ENCODE measurements at regions not wholly inside any gene's neighbourhood (a gene's known extent, or its start where the extent isn't known, plus 50 kb on each side); places are given as distances from the start of the nearest gene placed in this dataset.
A peak's percentile ranks its signal among the peaks of the same experiment; 100 is the strongest.

DNA sequence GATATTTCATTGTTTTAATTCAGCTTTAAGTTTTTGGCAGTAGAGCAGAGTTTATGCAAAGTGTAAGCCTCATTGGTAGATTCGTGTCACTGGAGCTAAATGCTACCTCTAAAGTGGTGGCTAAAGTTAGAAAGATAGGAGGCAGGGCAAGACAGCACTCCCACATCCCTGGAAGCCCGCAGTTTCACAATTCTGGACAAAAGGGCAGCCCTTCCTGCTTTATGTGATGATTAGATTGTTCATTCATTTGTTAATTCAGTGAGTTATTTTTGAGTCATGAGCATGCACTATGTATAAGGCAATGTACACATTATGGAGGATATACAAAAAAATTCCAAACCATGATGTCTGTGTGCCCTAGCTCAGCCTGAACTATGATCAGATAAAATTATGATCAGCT is 52.1 kb upstream of the EIF3M start:
- DNase-seq, result no peak

DNA sequence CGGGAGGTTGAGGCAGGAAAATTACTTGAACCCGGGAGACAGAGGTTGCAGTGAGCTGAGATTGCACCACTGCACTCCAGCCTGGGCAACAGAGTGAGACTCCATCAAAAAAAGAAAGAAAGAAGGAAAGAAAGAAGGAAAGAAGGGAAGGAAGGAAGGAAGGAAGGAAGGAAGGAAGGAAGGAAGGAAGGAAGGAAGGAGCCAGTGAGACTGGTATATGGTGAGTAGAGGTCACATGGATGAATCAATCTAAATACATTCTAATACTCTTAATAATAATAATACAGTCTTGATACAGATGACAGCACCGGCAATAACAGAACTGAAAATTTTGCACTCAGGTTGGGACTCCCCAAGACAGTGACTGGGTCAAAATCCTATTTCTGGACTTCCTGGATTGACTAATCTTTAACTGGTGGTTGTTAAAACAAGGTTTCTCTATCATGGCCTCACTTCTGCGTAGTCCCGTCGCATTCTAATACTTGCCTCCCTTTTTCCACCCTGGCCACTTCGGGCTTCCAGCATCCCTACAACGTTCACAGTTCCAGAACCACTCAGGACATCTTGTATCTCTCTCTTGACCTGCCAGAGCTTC is 53.5 kb upstream of the EIF3M start:
- no peak for DNase-seq

DNA sequence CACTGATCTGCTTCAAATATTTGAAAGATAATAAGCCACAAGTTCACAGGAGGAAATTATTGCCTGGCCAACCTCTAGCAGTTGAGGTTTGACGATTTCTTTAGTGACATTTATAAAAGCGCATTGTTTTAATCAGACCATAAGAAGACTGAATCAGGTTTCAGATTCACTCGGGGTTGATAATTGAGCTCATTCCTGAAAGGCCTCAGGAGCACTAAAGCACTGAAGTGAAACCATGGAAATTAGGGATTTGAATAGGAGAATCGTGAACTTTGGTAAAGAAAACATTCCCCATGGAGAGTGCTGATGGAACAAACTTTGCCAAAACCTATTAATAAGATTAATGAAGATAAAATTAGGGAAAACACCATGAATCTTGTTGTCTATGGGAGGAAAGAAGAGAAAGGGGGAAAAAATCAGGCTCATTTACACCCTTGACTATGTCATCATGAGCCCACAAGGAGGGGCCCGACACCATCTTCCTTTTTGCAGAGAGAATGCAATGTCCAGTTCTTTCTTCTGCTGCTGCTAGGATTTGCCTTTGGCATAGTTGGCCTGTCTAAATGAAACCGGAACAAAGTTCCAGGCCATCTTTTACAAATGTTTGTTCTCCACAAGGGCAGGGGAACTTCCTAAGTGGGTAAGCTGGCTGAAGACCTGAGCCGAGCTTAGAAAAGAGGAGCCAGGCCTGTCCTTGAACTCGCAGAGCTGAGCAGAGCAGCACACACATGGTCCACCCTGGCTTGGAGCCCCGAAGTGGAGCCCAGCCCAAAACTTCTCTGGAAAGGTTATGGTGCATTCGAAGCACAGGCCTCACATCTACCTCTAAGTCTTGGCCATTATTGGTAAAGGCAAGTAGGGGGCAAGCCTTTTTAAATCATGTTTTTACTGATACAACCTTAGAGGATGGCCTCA is 56.1 kb upstream of the EIF3M start:
- peak in 7 of 51 donors; percentile 2 to 27 (median 15) for DNase-seq

- no peak for DNase-seq
Observed at GRCh38 chr11:32526760-32527159, 56.9 kb upstream of the EIF3M start.

- DNase-seq, result no peak
Observed at GRCh38 chr11:32511926-32512325, 71.7 kb upstream of the EIF3M start.

DNA sequence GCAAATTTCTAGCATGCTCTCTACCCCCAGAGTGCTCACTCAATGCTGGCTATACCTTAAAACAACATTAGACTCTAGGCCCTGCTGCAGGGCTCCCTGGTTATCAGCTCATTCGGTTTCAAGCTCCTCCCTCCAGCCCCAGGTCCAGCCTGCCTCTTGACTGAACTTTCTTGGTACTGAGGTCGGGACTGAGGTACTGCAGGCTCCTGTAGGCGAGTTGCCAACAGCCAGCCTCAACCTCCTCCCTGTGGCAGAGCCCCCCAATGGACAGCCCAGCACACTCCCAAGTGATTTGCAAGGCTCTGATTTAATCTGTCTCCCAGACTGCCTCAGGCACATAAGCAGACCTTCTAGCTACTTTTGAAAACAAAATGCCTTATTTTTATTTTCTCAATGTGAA is 73.6 kb upstream of the EIF3M start:
- no peak for DNase-seq

- DNase-seq, result no peak
Observed at GRCh38 chr11:32508780-32509179, 73.4 kb upstream of the WT1 start.

DNA sequence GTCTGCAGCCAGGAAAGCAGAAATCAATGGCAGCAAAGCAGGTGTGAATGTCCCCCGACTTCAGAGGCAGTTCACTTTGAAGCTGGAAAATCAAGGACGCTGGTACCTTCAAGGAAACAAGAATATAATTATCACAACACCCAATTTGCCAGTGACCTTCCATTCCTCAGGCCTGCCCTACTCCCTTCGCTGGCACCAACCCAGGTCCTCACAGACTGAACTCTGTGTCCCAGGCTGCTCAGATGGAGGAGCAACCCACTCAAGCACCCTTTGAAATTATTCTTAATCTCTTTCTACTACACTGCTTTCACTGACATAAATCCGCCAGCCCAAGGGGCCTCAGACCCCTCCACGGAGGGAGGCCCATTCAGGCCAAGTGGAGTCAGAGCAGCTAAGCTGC is 64.7 kb upstream of the WT1 start:
- no peak for DNase-seq

GRCh38 chr11:32497951-32498350 is 62.6 kb upstream of the WT1 start:
- DNase-seq, result no peak

DNA sequence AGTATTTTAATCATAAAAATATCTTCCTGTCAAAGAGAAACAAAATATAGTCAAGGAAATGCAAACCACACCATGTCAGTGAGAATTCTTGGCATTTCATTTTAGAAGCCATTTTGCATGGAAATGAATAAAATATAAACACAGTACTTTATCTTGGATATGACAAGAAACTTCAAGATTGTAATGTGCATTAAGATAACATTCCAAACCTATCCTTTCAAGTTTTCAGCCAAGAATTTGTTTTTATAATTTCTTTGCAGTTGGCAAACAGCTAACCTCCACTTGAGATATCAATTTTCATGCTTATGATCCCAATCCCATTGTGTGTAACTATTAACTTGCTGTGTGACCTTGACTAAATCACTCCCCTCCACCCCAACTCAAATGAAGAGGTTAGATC is 59.3 kb upstream of the WT1 start:
- no peak for DNase-seq

GRCh38 chr11:32489464-32489863 is 54.1 kb upstream of the WT1 start:
- no peak for DNase-seq

DNA sequence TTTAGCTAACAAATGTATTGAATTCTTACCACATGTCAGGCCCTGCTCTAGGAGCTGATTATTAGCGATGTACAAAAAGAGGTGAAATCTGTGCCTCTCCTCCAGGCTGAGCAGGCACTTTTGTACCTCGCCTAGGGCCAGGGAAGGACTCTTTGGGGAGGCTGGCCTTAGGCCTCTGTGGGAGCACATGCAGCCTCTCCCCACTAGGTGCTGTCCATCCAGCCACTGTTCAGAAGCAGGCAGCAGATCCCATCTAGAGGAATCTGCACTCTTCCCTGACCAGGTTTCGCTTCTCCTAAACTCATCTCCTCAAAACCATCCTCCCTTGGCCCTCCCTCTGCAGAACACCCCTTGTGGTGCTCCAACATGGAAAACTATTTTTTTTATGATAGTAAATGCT is 51.9 kb upstream of the WT1 start:
- DNase-seq, result no peak

GRCh38 chr11:32485733-32486132 is 50.4 kb upstream of the WT1 start:
- no peak for DNase-seq

Data from hypothalamus (tissue), 51 donors.